Hepatocyte (in vitro differentiated cells): ENCODE measurements at regions not wholly inside any gene's neighbourhood (a gene's known extent, or its start where the extent isn't known, plus 50 kb on each side); places are given as distances from the start of the nearest gene placed in this dataset.

Source experiments
- CTCF ChIP-seq: fragments of 200-600 bp; sonication (generic); IDR thresholded peaks from 2 replicates; pipeline ENCODE4 v1.5.1; 2016; ENCODE audit warnings: antibody characterized with exemption, mild to moderate bottlenecking; ENCODE audit not compliant: poor library complexity
- EZH2 ChIP-seq: fragments of 200-600 bp; sonication (generic); IDR thresholded peaks from 2 replicates; pipeline ENCODE4 v1.6.1; 2016; ENCODE audit warnings: antibody characterized with exemption, mild to moderate bottlenecking, borderline replicate concordance

- TF ChIP-seq CTCF = no peak
- no peak for TF ChIP-seq EZH2
These were observed 505.9 kb downstream of the TCERG1L start for GRCh38 chr10:130805635-130806030.
